Activated CD4-positive, CD25-positive, alpha-beta regulatory T cell treated with anti-CD3 and anti-CD28 coated beads, Interleukin-2, amount 50 U/mL, for 24 hours (primary cell): ENCODE measurements at regions not wholly inside any gene's neighbourhood (a gene's known extent, or its start where the extent isn't known, plus 50 kb on each side); places are given as distances from the start of the nearest gene placed in this dataset.
"Not testable (repeated sequence)": the region's sequence is repeated elsewhere in the genome, so short reads cannot be mapped to it uniquely, and the experiment has no call there.

ENCODE experiments used
- ATAC-seq, 2 donors: fragments of 150-1000 bp; cut with Tn5 transposase; one replicate each; pipeline ENCODE4 v1.10.0; 2021; ENCODE audit warnings: mild to moderate bottlenecking in 1 of 2, moderate library complexity in 1 of 2

- ATAC-seq, result no peak
Observed at GRCh38 chr2:64923385-64923710, 65.9 kb upstream of the SLC1A4 start.

DNA sequence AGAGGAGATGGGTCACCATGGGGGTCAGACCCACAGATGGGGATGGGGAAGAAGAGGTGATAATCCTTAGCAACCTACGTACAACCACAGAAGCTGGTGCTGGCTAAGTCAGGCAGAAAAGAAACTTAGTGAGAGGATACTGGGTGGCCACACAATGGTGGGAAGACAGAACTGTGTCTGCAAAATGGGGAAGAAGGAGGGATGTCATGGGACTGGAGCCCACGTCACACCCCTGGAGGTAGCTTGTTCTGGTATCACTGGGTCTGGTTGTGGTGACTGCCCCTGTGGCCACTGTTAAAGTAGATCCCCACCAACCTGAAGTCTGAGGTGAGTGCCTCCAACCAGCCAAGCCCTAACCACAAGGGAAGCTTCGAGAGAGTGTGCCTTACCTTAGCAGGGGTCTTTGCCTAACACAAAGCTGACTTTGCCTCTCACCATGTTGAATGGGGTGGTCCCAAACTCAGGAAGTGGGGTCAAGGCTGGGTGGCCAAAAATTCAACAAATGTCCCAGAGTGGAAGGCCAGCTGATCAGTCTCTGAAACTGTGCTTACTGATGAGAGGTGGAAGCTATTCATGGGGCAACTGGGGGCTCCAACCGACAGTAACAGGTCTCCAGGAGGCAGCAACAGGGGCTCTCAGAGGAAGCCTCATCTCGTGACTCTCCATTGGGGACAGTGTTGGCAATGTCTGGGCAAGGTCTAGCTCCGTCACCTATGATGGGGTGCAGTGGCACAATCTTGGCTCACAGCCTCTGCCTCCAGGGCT, 64.8 kb upstream of the SLC1A4 start:
- ATAC-seq, result no peak

GRCh38 chr2:64925930-64926722, 63.1 kb upstream of the SLC1A4 start:
- not testable (repeated sequence) for ATAC-seq

- ATAC-seq, result no peak
Observed at GRCh38 chr2:64928813-64929212, 60.4 kb upstream of the SLC1A4 start.

- ATAC-seq, result no peak
Observed at GRCh38 chr2:64929333-64929732, 59.9 kb upstream of the SLC1A4 start.

DNA sequence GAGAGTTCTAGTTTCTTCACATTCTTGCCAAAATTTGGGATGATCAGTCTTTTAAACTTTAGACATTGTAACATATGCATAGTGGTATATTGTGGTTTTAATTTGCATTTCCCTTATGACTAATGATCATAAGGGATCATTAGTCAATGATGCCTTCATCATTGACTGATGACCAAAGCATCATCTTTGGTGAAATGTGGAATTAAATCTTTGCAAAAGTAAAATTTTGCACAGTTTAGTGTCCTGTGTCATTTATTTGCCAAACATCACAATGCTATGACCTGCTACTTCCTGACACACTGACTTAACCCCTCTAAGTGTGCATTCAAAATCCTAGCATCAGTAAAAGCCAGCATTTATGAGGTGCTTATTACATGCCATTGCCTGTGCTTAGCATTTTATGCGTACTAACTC, 58.9 kb upstream of the SLC1A4 start:
- ATAC-seq, result no peak

GRCh38 chr2:64931246-64932115, 57.7 kb upstream of the SLC1A4 start:
- ATAC-seq, result no peak

DNA sequence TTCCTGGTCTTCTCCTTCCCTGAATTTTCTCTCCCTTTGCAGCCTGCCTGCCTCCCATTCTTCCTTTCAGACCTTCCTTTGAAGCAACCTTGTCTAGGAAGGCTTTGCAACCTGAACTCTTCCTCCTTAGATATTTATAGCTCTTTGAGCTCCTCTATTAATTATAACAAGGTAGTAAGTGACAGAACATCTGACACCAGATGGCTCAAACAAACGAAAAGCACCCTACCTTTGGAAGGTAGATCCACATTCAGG, 57.2 kb upstream of the SLC1A4 start:
- no peak for ATAC-seq

DNA sequence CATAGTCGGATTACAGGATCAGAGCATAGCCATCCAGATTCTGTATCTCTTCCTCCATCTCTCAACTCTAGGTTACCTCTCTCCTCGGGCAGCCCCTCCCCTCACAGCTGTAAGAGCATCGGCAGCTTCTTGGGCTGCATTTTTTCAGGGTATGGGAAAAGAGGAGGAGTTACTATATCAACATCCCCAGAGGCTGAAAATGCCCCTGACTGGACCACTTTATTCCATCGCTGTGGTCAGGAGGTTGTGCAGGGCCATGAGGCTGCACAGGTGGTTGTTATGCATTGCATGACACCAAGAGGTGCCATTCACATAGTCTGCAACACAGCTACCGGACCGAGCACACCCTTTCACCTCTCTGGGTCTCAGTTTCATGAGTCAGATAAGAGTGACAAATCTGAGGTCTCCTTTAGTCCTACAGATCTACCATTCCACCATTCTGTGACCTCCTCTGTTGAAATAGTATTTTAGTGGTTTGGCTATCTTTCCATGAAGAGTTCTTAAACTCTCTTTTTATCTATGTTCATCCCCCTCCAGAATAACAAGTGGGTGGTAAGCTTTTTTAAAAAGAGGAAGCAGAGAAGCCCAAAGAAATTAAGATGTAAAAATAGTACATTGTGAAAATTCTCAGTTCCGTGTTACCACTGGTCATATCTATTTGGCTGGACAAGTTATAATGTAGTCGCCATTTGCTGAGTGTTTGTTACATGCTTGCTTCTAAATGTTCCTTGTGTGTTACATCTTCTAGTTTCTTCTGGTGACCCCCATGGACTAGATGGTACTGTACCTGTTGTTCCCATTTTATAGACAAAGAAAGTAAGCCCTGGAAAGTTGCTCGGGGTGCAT, 56.6 kb upstream of the SLC1A4 start:
- ATAC-seq, result peak in 1 of 2 donors; percentile 55

DNA sequence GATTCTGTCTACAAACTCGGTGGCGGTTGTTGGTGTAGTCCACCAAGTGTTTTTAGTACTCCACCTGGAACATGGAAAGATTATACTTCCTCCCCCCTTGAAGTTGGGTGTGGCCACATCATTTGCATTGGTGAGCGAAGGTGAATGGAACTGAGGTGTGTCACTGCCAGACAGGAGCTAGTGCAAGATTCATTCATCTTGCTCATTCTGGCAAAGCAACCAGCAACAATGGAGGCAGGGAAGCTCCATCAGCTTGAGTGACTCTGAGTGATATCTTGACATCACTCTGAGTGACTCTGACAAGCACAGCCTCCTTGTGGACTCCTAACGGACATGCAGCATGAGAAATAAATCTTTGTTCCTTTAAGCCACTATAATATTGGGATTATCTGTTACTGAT, 54.7 kb upstream of the SLC1A4 start:
- no peak for ATAC-seq

GRCh38 chr2:64936809-64937208, 52.4 kb upstream of the SLC1A4 start:
- ATAC-seq, result no peak

DNA sequence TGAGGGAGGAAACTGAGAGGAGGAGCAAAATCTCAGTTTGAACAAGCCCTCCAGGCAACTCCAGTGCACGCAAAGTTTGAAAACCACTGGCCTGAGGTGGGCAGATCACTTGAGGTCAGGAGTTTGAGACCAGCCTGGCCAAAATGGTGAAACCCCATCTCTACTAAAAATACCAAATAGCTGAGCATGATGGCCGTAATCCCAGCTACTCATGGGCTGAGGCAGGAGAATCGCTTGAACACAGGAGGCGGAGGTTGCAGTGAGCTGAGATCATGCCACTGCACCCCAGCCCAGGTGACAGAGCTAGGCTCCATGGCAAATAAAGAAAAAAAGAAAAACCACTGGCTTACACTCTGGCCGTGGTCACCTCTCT, 51.9 kb upstream of the SLC1A4 start:
- not testable (repeated sequence) for ATAC-seq

- peak in 1 of 2 donors; percentile 67 for ATAC-seq
Observed at GRCh38 chr2:64937687-64938491, 51.3 kb upstream of the SLC1A4 start.

- no peak for ATAC-seq
Observed at GRCh38 chr2:64938607-64939285, 50.5 kb upstream of the SLC1A4 start.

- ATAC-seq, result peak; percentile 67
Observed at GRCh38 chr2:64939332-64939917, 49.8 kb upstream of the SLC1A4 start.
